ENCODE measurements at regions not wholly inside any gene's neighbourhood (a gene's known extent, or its start where the extent isn't known, plus 50 kb on each side); places are given as distances from the start of the nearest gene placed in this dataset.

DNA sequence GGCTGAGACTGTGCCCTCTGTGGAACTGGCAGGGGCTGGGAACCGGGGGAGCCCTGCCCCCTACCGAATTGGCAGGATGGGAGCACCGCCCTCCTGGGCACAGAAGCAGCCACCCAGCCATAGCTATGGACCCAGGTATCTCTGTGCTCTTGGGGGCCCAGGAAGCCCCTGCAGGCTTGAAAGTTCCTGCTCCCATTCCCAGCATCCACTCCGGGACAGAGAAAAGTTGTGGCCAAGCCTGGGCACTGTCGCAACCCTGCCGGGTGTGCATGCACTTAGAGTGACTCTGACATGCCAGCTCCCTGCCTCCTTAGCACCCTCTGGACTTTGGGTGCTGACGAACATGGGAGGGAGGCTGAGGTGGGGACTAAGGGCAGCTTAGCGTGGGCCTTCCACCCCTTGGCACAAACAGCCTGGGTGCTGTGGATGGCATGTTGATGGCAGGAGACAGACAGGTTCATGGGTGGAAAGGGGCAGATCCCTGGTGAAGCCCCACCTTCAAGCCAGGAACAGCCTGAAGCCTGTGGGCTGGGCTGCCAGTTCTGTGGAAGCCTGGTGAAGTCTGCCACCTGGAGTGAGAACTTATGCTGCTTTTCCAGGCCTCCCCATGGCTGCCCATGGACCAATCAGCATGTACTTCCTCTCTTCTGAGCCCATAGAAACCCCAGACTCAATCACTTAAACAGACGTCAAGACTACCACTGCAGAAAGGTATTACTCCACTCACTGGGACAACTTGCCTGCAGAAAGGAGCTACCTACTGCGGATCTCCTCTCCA, 279.0 kb downstream of the ATXN7L3B start (continued):
- no peak for TF ChIP-seq PHF20 (CRISPR knock-in tag; IDR thresholded peaks at IDR 0.05)
- no peak for TF ChIP-seq TGIF2 (CRISPR knock-in tag; IDR thresholded peaks at IDR 0.05)

DNA sequence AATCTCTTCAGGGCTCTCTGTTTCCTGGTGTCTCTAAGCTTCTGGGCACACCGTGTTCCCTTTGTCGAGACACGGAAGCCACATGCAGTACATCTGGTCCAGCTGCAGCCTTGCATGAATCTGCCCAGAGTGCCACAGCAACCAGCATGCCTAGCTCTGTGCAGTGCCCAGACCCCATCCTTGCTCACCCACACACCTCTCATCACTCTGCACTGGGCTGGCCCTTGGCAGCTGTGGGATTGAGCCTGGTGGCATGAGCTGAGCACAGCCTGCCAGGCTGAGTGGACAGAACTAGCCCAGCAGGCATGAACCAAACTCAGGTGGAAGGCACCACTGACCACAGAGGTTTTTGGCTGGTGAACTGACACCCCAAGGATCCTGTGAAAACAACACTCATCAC, 279.9 kb downstream of the ATXN7L3B start:
- BruUV-seq (replicated peaks), result no TSS peak
- TF ChIP-seq, protein P1, sequence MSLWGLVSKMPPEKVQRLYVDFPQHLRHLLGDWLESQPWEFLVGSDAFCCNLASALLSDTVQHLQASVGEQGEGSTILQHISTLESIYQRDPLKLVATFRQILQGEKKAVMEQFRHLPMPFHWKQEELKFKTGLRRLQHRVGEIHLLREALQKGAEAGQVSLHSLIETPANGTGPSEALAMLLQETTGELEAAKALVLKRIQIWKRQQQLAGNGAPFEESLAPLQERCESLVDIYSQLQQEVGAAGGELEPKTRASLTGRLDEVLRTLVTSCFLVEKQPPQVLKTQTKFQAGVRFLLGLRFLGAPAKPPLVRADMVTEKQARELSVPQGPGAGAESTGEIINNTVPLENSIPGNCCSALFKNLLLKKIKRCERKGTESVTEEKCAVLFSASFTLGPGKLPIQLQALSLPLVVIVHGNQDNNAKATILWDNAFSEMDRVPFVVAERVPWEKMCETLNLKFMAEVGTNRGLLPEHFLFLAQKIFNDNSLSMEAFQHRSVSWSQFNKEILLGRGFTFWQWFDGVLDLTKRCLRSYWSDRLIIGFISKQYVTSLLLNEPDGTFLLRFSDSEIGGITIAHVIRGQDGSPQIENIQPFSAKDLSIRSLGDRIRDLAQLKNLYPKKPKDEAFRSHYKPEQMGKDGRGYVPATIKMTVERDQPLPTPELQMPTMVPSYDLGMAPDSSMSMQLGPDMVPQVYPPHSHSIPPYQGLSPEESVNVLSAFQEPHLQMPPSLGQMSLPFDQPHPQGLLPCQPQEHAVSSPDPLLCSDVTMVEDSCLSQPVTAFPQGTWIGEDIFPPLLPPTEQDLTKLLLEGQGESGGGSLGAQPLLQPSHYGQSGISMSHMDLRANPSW (CRISPR knock-in tag; IDR thresholded peaks at IDR 0.05; ENCODE audit: borderline replicate concordance), result no peak
- TF ChIP-seq PTBP1 (IDR thresholded peaks at IDR 0.05; ENCODE audit: low read depth, low read length, poor library complexity, severe bottlenecking) (no peak), TSC22D2 (CRISPR knock-in tag; IDR thresholded peaks at IDR 0.05; ENCODE audit: borderline replicate concordance) (no peak), ZC3H13 (CRISPR knock-in tag; IDR thresholded peaks at IDR 0.05) (no peak), SP4 (CRISPR knock-in tag; IDR thresholded peaks at IDR 0.05) (no peak), NFKBIZ (CRISPR knock-in tag; IDR thresholded peaks at IDR 0.05) (no peak), ZNF484 (CRISPR knock-in tag; IDR thresholded peaks at IDR 0.05; ENCODE audit: borderline replicate concordance, low read depth) (no peak), HMG20B (CRISPR knock-in tag; conservative IDR thresholded peaks at IDR 0.05) (no peak), ZNF282 (IDR thresholded peaks at IDR 0.05; ENCODE audit: partially characterized antibody) (no peak), SMAD3 (CRISPR knock-in tag; IDR thresholded peaks at IDR 0.05) (no peak), ZNF768 (CRISPR knock-in tag; IDR thresholded peaks at IDR 0.05) (no peak), GPN1 (CRISPR knock-in tag; IDR thresholded peaks at IDR 0.05; ENCODE audit: borderline replicate concordance) (no peak), ZNF569 (CRISPR knock-in tag; IDR thresholded peaks at IDR 0.05; ENCODE audit: borderline replicate concordance) (no peak), ZNF672 (CRISPR knock-in tag; IDR thresholded peaks at IDR 0.05) (no peak), ZSCAN22 (CRISPR knock-in tag; IDR thresholded peaks at IDR 0.05) (no peak)
- TF ChIP-seq, protein P2, sequence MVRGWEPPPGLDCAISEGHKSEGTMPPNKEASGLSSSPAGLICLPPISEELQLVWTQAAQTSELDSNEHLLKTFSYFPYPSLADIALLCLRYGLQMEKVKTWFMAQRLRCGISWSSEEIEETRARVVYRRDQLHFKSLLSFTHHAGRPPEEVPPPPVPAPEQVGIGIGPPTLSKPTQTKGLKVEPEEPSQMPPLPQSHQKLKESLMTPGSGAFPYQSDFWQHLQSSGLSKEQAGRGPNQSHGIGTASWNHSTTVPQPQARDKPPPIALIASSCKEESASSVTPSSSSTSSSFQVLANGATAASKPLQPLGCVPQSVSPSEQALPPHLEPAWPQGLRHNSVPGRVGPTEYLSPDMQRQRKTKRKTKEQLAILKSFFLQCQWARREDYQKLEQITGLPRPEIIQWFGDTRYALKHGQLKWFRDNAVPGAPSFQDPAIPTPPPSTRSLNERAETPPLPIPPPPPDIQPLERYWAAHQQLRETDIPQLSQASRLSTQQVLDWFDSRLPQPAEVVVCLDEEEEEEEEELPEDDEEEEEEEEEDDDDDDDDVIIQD (CRISPR knock-in tag; IDR thresholded peaks at IDR 0.05; ENCODE audit: low read depth), result no peak
- TF ChIP-seq, protein P3, sequence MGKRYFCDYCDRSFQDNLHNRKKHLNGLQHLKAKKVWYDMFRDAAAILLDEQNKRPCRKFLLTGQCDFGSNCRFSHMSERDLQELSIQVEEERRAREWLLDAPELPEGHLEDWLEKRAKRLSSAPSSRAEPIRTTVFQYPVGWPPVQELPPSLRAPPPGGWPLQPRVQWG (CRISPR knock-in tag; IDR thresholded peaks at IDR 0.05; ENCODE audit: borderline replicate concordance, low read depth), result no peak

More for the DNA sequence above, 279.9 kb downstream of the ATXN7L3B start:
- H3K36me3 ChIP-seq (replicated peaks in 1 of 2; ENCODE audit: control insufficient read depth in 1 of 2, insufficient read depth in 2 of 2, low read length in 2 of 2), result no peaks in the 10 kb centered on the region
- H3K9ac ChIP-seq (ENCODE audit: insufficient read depth, low read depth, low read length), result no peak overlapping the region
- peaks cover 11% of the 10 kb centered on the region for H3K9me3 ChIP-seq (ENCODE audit: low read length)
- WGBS (ENCODE audit: low lambda C conversion rate), result no CpG with 5 or more reads among the region's 3 CpGs
- ChIA-PET CTCF (ENCODE audit: low intra/inter-chr PET ratio, low total read pairs) (no interaction called here), POLR2A (no interaction called here)
- no peak overlapping the region for H3K4me3 ChIP-seq (replicated peaks in 1 of 3; ENCODE audit: insufficient read depth in 1 of 3, low read depth in 2 of 3, low read length in 3 of 3)
- no peak overlapping the region for H3K4me2 ChIP-seq (ENCODE audit: low read depth, low read length)
- intact Hi-C loops (cut with micrococcal nuclease; ENCODE audit: unreplicated experiment) (no loop called here), in situ Hi-C loops (cut with HindIII; ENCODE audit: extremely low pct_ligation_motif_present, low pct_unique_long_range_greater_than_20kb) (no loop called here)
- no peaks in the 10 kb centered on the region for H3K4me1 ChIP-seq (ENCODE audit: insufficient read depth, low read length)
- H3K27ac ChIP-seq (ENCODE audit: extremely low read length, insufficient read depth, low read length), result no peak overlapping the region
- H3K27me3 ChIP-seq (ENCODE audit: control insufficient read depth in 1 of 2, insufficient read depth in 2 of 2, low read length in 2 of 2), result no peaks in the 10 kb centered on the region
- FAIRE-seq (no peak), DNase-seq (ENCODE audit: low spot score) (no peak), ATAC-seq (no peak)
- H3K79me2 ChIP-seq (ENCODE audit: insufficient read depth, low read length), result no peaks in the 10 kb centered on the region
- no peak overlapping the region for H2AFZ ChIP-seq (ENCODE audit: low read length)
- no peaks in the 10 kb centered on the region for H4K20me1 ChIP-seq (ENCODE audit: insufficient read depth, low read length)

Measured in HepG2 (cell line).